Astrocyte of the spinal cord (primary cell): ENCODE measurements at regions not wholly inside any gene's neighbourhood (a gene's known extent, or its start where the extent isn't known, plus 50 kb on each side); places are given as distances from the start of the nearest gene placed in this dataset.

Experiments used
- DNase-seq: peaks from one replicate; pipeline ENCODE4 v3.0.0; 2011; ENCODE audit warnings: low read depth, low spot score
- H3K4me3 ChIP-seq: 2 replicates; pipeline ENCODE4 v1.5.1; 2011; ENCODE audit warnings: low read depth, mild to moderate bottlenecking, low read length, moderate library complexity
- in situ Hi-C: cut with HindIII; loops from 2 replicates; pipeline ENCODE4 v1.10.0; 2017; ENCODE audit warnings: low sequenced_read_pairs
- TF ChIP-seq, protein P1 (sequence below): IDR thresholded peaks from 2 replicates; pipeline ENCODE4 v1.5.1; 2012; ENCODE audit warnings: low read depth, mild to moderate bottlenecking, low read length, inconsistent platforms

DNA sequence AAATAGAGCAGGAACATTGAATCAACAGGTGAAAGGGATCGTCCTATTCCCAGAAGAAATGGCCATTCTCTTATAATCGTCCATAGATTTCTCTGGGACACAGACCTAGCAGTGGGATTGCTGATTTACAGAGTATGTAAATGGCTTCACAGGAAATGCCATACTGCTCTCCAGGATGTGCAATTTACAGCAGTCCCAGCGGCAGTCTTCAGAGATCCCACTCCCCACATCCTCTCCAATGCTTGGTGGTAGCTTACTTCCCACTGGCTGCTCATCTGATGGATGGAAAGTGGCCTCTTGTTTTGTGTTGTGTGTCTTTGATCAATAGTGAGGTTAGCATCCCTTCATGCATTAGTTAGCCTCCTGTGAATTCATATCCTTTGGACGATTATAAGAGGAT, 58.1 kb upstream of the PRMT8 start:
- H3K4me3 ChIP-seq = no peak overlapping the region
- TF ChIP-seq, protein P1, sequence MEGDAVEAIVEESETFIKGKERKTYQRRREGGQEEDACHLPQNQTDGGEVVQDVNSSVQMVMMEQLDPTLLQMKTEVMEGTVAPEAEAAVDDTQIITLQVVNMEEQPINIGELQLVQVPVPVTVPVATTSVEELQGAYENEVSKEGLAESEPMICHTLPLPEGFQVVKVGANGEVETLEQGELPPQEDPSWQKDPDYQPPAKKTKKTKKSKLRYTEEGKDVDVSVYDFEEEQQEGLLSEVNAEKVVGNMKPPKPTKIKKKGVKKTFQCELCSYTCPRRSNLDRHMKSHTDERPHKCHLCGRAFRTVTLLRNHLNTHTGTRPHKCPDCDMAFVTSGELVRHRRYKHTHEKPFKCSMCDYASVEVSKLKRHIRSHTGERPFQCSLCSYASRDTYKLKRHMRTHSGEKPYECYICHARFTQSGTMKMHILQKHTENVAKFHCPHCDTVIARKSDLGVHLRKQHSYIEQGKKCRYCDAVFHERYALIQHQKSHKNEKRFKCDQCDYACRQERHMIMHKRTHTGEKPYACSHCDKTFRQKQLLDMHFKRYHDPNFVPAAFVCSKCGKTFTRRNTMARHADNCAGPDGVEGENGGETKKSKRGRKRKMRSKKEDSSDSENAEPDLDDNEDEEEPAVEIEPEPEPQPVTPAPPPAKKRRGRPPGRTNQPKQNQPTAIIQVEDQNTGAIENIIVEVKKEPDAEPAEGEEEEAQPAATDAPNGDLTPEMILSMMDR = no peak
- no peak for DNase-seq
- in situ Hi-C loops = no loop called here

DNA sequence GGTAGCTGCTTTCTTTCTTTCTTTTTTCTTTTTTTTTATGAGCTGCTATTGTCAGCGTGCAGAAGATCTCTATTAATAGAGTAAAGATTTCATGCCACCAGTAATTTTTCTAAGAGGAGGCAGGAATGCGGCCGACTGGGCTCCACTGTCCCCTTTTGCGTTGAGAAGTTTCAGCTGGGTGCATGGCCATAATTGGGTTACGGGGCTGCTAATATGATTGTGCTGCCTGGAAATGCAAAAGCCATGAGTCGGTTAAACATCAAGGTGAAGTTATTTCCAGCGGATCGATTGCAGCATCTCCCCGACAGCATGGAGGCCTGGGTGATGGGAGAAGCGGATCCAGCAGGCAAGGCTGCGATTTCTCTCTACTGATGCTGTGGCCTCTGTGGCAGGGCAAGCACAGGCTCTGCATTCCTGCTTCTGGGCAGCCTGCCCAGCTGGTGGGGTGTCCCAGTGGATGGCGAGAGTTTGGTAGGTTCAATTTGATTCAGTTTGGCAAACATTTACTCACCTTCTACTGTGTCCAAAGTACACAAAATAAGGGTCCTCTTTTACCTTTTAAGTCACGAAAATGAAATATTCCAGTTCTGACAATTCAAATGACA, 54.4 kb upstream of the PRMT8 start:
- DNase-seq = no peak
- TF ChIP-seq, protein P1 = no peak
- in situ Hi-C loops = no loop called here
- no peak overlapping the region for H3K4me3 ChIP-seq

DNA sequence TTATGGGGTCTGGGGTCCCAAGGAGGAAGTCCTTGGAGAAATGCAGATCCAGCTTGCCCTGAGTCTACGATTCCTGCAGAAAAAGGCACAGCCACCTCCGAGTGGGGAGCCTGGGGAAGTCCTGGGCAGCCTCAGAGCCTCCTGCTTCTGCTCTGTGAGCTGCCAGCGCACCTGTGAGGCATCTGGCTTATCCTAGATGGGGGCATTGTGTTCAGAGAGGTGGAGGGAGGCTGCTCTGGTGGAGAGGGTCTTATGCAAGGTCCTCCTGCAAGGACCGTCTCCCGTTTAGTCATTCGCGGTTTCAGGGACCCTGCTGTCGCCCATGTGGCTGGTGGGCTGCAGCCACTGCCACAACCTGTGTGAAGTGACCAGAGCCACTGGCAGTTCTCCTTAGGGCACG, 53.0 kb upstream of the PRMT8 start:
- TF ChIP-seq, protein P1 = no peak
- in situ Hi-C loops = no loop called here
- no peak for DNase-seq
- H3K4me3 ChIP-seq = no peak overlapping the region

DNA sequence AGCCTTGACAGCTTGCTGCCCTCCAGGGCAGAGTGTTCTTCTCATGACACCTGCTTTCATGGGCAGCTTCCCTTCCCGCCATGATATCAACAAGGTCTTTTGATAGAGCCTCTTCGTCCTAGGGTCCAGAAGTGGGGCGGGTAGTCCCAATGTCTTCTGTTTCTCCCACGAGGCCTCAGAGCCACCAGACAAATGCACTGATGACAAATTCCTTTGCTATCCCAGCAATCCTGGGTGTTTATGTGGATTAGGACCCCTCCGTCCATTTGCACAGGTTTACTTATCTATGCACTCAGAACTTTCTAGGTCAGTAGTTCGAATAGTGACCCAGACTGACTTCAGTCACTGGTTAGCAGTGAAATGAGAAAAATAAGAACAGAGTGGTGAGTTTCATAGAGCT, 52.6 kb upstream of the PRMT8 start:
- no peak overlapping the region for H3K4me3 ChIP-seq
- in situ Hi-C loops = no loop called here
- DNase-seq = no peak
- TF ChIP-seq, protein P1 = no peak
